Astrocyte (in vitro differentiated cells and primary cell): ENCODE measurements at regions not wholly inside any gene's neighbourhood (a gene's known extent, or its start where the extent isn't known, plus 50 kb on each side); places are given as distances from the start of the nearest gene placed in this dataset.

Source experiments
- DNase-seq: peaks from one replicate; pipeline ENCODE4 v3.0.0-alpha.2; 2010; ENCODE audit warnings: low read depth
- FAIRE-seq: peaks from 2 replicates; lab custom pipeline; 2011; peaks lifted over from hg19 to GRCh38; lab: Jason Lieb, UNC
- H2AFZ ChIP-seq: 2 replicates; pipeline ENCODE4 v1.6.0; 2012; ENCODE audit warnings: low read depth, low read length, inconsistent platforms
- H3K27ac ChIP-seq: 2 replicates; pipeline ENCODE4 v1.5.1; 2011; ENCODE audit warnings: low read depth, low read length, inconsistent platforms
- H3K27me3 ChIP-seq: 2 replicates; pipeline ENCODE4 v1.6.0; 2011; ENCODE audit warnings: low read length, inconsistent platforms; ENCODE audit not compliant: insufficient read depth
- H3K36me3 ChIP-seq: 2 replicates; pipeline ENCODE4 v1.5.1; 2011; ENCODE audit warnings: low read length, inconsistent platforms; ENCODE audit not compliant: insufficient read depth
- H3K4me1 ChIP-seq: 2 replicates; pipeline ENCODE4 v1.5.1; 2011; ENCODE audit warnings: low read length, inconsistent platforms; ENCODE audit not compliant: insufficient read depth
- H3K4me2 ChIP-seq: 2 replicates; pipeline ENCODE4 v1.6.0; 2012; ENCODE audit warnings: low read length, inconsistent platforms
- H3K4me3 ChIP-seq: 2 replicates; pipeline ENCODE4 v1.5.1; 2011; ENCODE audit warnings: low read depth, mild to moderate bottlenecking, low read length, inconsistent platforms; ENCODE audit not compliant: insufficient read depth
- H3K79me2 ChIP-seq: 2 replicates; pipeline ENCODE4 v1.6.0; 2012; ENCODE audit warnings: mild to moderate bottlenecking, low read length, inconsistent platforms; ENCODE audit not compliant: insufficient read depth
- H3K9ac ChIP-seq: 2 replicates; pipeline ENCODE4 v1.6.0; 2012; ENCODE audit warnings: mild to moderate bottlenecking, low read length, inconsistent platforms
- H3K9me3 ChIP-seq: 2 replicates; pipeline ENCODE4 v1.5.1; 2012; ENCODE audit warnings: low read depth, mild to moderate bottlenecking, low read length, inconsistent platforms; ENCODE audit not compliant: insufficient read depth
- H4K20me1 ChIP-seq: 2 replicates; pipeline ENCODE4 v1.6.0; 2012; ENCODE audit warnings: low read length, inconsistent platforms; ENCODE audit not compliant: insufficient read depth
- H3K27ac Mint-ChIP-seq: one replicate; pipeline ENCODE4 v1.8.0; 2021; ENCODE audit warnings: mild to moderate bottlenecking, mixed read lengths; ENCODE audit not compliant: unreplicated experiment
- H3K27me3 Mint-ChIP-seq: one replicate; pipeline ENCODE4 v1.8.0; 2021; ENCODE audit warnings: low read depth, mixed read lengths; ENCODE audit not compliant: unreplicated experiment
- H3K36me3 Mint-ChIP-seq: one replicate; pipeline ENCODE4 v1.8.0; 2021; ENCODE audit warnings: low read depth, mixed read lengths; ENCODE audit not compliant: unreplicated experiment
- H3K4me1 Mint-ChIP-seq: one replicate; pipeline ENCODE4 v1.8.0; 2021; ENCODE audit warnings: low read depth, mixed read lengths; ENCODE audit not compliant: unreplicated experiment
- H3K4me3 Mint-ChIP-seq: one replicate; pipeline ENCODE4 v1.8.0; 2021; ENCODE audit warnings: mild to moderate bottlenecking, moderate library complexity, mixed read lengths; ENCODE audit not compliant: unreplicated experiment
- H3K9me3 Mint-ChIP-seq: one replicate; pipeline ENCODE4 v1.8.0; 2021; ENCODE audit warnings: mild to moderate bottlenecking, mixed read lengths; ENCODE audit not compliant: unreplicated experiment
- CTCF ChIP-seq: IDR thresholded peaks from 2 replicates; pipeline ENCODE4 v1.5.1; 2011; ENCODE audit warnings: low read depth, mild to moderate bottlenecking, inconsistent platforms, low read length, moderate library complexity; ENCODE audit not compliant: insufficient read depth
- EZH2 ChIP-seq: IDR thresholded peaks from 2 replicates; pipeline ENCODE4 v1.6.1; 2012; ENCODE audit warnings: mild to moderate bottlenecking, low read length, inconsistent platforms; ENCODE audit not compliant: insufficient read depth

DNA sequence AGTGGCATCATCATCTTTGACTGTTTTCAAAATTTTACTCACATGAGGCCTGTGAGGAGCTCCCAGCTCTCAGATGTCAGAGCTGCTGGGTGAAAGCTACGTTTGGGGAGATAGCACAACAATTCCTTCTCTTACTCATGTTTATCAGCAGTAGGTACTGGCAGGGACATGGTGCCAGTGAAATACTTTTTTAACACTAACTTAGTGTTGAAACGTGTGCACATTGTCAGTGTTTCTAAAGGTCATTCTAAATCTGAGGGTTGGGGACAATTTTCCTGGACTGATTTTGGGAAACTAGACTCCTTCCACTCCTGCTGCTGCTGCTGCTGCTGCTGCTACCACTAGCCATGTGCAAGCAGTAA is 487.4 kb downstream of the PDCD6IP start:
- Mint-ChIP-seq H3K27me3 (peaks cover 7% of the 10 kb centered on the region), H3K9me3 (no peaks in the 10 kb centered on the region), H3K27ac (no peak overlapping the region), H3K4me3 (no peak overlapping the region), H3K36me3 (no peaks in the 10 kb centered on the region), H3K4me1 (peaks cover 3% of the 10 kb centered on the region)
- H3K4me1 ChIP-seq: no peaks in the 10 kb centered on the region
- no peaks in the 10 kb centered on the region for H3K27me3 ChIP-seq
- no peak overlapping the region for H2AFZ ChIP-seq
- DNase-seq (no peak), FAIRE-seq (no peak)
- H3K36me3 ChIP-seq: no peaks in the 10 kb centered on the region
- no peaks in the 10 kb centered on the region for H3K79me2 ChIP-seq
- H3K4me3 ChIP-seq: no peak overlapping the region
- TF ChIP-seq CTCF (no peak), EZH2 (no peak)
- H3K9ac ChIP-seq: no peak overlapping the region
- no peaks in the 10 kb centered on the region for H4K20me1 ChIP-seq
- H3K4me2 ChIP-seq: no peak overlapping the region
- no peak overlapping the region for H3K27ac ChIP-seq
- H3K9me3 ChIP-seq: no peaks in the 10 kb centered on the region

- Histone ChIP-seq H3K4me2 (no peak overlapping the region), H3K4me1 (no peaks in the 10 kb centered on the region), H4K20me1 (no peaks in the 10 kb centered on the region), H3K27me3 (no peaks in the 10 kb centered on the region), H3K4me3 (no peak overlapping the region), H2AFZ (no peak overlapping the region), H3K36me3 (no peaks in the 10 kb centered on the region), H3K9ac (no peak overlapping the region), H3K9me3 (no peaks in the 10 kb centered on the region), H3K27ac (no peak overlapping the region), H3K79me2 (no peaks in the 10 kb centered on the region)
- Mint-ChIP-seq H3K36me3 (no peaks in the 10 kb centered on the region), H3K4me1 (peaks cover 3% of the 10 kb centered on the region), H3K9me3 (no peaks in the 10 kb centered on the region), H3K4me3 (no peak overlapping the region), H3K27ac (no peak overlapping the region), H3K27me3 (peaks cover 8% of the 10 kb centered on the region)
- TF ChIP-seq EZH2 (no peak), CTCF (no peak)
- FAIRE-seq (no peak), DNase-seq (no peak)
These were observed 494.3 kb downstream of the PDCD6IP start for GRCh38 chr3:34292605-34293300.

DNA sequence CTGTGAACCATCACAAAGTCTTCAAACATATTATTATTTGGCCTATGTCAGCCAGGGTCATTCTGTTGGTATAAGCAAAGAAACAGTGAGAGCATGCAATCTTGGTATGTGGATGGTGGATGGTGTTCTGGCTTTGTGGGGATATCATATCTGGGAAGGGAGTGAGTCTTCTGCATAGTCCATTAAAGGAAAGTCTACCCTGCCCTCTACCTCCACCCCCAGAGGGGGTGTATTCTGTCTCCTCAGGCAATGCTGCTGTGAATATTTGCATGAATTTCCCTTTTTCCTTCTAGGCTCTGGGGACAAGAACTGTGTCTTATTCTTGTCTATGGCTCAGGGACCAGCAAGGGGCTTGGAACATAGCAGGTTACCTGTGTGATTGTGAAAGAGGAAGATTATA is 495.8 kb downstream of the PDCD6IP start:
- H3K79me2 ChIP-seq: no peaks in the 10 kb centered on the region
- no peak overlapping the region for H3K4me3 ChIP-seq
- FAIRE-seq (no peak), DNase-seq (no peak)
- H3K27ac Mint-ChIP-seq: no peak overlapping the region
- no peak overlapping the region for H3K4me3 Mint-ChIP-seq
- H3K36me3 ChIP-seq: no peaks in the 10 kb centered on the region
- TF ChIP-seq CTCF (no peak), EZH2 (no peak)
- H3K36me3 Mint-ChIP-seq: no peaks in the 10 kb centered on the region
- no peak overlapping the region for H3K27ac ChIP-seq
- no peaks in the 10 kb centered on the region for H4K20me1 ChIP-seq
- H3K9ac ChIP-seq: no peak overlapping the region
- no peaks in the 10 kb centered on the region for H3K27me3 ChIP-seq
- no peak overlapping the region for H3K4me2 ChIP-seq
- peaks cover 8% of the 10 kb centered on the region for H3K4me1 Mint-ChIP-seq
- peaks cover 9% of the 10 kb centered on the region for H3K27me3 Mint-ChIP-seq
- H3K9me3 Mint-ChIP-seq: no peaks in the 10 kb centered on the region
- no peak overlapping the region for H2AFZ ChIP-seq
- no peaks in the 10 kb centered on the region for H3K9me3 ChIP-seq
- no peaks in the 10 kb centered on the region for H3K4me1 ChIP-seq
